ENCODE measurements at regions not wholly inside any gene's neighbourhood (a gene's known extent, or its start where the extent isn't known, plus 50 kb on each side); places are given as distances from the start of the nearest gene placed in this dataset.

DNA sequence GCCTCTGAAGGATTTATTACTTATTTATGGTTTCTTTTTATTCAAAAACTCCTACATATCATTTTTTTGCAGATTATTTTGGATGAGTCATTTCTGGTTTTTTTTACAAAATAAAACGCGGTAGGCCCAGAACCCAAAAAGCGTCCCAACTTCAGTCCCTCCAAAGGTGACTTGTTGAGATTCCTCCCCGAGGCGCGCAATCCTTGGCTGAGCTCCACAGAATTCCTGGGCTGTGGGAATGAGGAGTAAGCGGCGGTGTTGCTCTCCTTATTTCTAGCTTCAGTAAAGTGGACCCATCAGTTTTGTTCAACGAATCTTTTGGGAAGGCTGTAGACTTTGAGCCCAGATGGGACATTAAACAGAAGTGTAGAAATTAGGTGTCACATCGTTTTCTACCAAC is 67.0 kb upstream of the RMP24 start:
- TF ChIP-seq, protein P1, sequence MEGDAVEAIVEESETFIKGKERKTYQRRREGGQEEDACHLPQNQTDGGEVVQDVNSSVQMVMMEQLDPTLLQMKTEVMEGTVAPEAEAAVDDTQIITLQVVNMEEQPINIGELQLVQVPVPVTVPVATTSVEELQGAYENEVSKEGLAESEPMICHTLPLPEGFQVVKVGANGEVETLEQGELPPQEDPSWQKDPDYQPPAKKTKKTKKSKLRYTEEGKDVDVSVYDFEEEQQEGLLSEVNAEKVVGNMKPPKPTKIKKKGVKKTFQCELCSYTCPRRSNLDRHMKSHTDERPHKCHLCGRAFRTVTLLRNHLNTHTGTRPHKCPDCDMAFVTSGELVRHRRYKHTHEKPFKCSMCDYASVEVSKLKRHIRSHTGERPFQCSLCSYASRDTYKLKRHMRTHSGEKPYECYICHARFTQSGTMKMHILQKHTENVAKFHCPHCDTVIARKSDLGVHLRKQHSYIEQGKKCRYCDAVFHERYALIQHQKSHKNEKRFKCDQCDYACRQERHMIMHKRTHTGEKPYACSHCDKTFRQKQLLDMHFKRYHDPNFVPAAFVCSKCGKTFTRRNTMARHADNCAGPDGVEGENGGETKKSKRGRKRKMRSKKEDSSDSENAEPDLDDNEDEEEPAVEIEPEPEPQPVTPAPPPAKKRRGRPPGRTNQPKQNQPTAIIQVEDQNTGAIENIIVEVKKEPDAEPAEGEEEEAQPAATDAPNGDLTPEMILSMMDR (IDR thresholded peaks at IDR 0.05) = no peak
- TF ChIP-seq EZH2 (IDR thresholded peaks at IDR 0.05; ENCODE audit: borderline replicate concordance, insufficient read depth, low read depth, low read length, poor library complexity, severe bottlenecking) = no peak

All from B cell (primary cell).